Lower leg skin (tissue), 3 donors: ENCODE measurements at regions not wholly inside any gene's neighbourhood (a gene's known extent, or its start where the extent isn't known, plus 50 kb on each side); places are given as distances from the start of the nearest gene placed in this dataset.
"Not testable (repeated sequence)": the region's sequence is repeated elsewhere in the genome, so short reads cannot be mapped to it uniquely, and the experiment has no call there.

Source experiments
- CTCF ChIP-seq, 3 donors: fragments of 450-650 bp; IDR thresholded peaks; one replicate each; pipeline ENCODE4 v1.5.1; 2016; ENCODE audit warnings: antibody characterized with exemption in 3 of 3, mild to moderate bottlenecking in 3 of 3, moderate library complexity in 2 of 3
- POLR2A ChIP-seq, 2 donors: fragments of 450-650 bp; IDR thresholded peaks; one replicate each; pipeline ENCODE4 v1.6.1; 2016 to 2017; ENCODE audit warnings: antibody characterized with exemption in 2 of 2, mild to moderate bottlenecking in 1 of 2, moderate library complexity in 1 of 2

- TF ChIP-seq CTCF, POLR2A (IDR thresholded peaks at IDR 0.05): not testable (repeated sequence)
Observed at GRCh38 chr7:150004843-150005242, 131.1 kb downstream of the ATP6V0E2 start.
